Naive thymus-derived CD8-positive, alpha-beta T cell (primary cell): ENCODE measurements at regions not wholly inside any gene's neighbourhood (a gene's known extent, or its start where the extent isn't known, plus 50 kb on each side); places are given as distances from the start of the nearest gene placed in this dataset.

Source experiments
- ATAC-seq, 2 donors: fragments of 150-1000 bp; cut with Tn5 transposase in 1 of 2; sonication (Bioruptor Pico), chemical (Tn5 transposase) in 1 of 2; 1 replicate in 1 of 2; 2 replicates in 1 of 2; pipeline ENCODE4 v1.10.0; 2021; ENCODE audit warnings: mild to moderate bottlenecking in 2 of 2, moderate library complexity in 2 of 2
- POLR2A ChIA-PET: fragments of 350-600 bp; sonication (Branson Sonifier 250); formaldehyde crosslinking; loops from one replicate; lab custom pipeline; 2021; ENCODE audit warnings: antibody characterized with exemption; lab: Charles Lee
- DNase-seq, 10 donors: peaks; one replicate each; pipeline versions ENCODE4 v3.0.0 to v3.0.0-alpha.2; 2020 to 2022
- H3K27ac Mint-ChIP-seq, 10 donors: one replicate each; pipeline ENCODE4 v1.8.0; 2020 to 2022; ENCODE audit warnings: mild to moderate bottlenecking in 10 of 10, mixed read lengths in 10 of 10, moderate library complexity in 4 of 10, inconsistent platforms in 1 of 10
- H3K27me3 Mint-ChIP-seq, 5 donors: one replicate each; pipeline ENCODE4 v1.8.0; 2021 to 2022; ENCODE audit warnings: mixed read lengths in 5 of 5
- H3K36me3 Mint-ChIP-seq, 3 donors: one replicate each; pipeline ENCODE4 v1.8.0; 2020 to 2022; ENCODE audit warnings: mixed read lengths in 3 of 3, mild to moderate bottlenecking in 2 of 3, inconsistent platforms in 1 of 3
- H3K4me1 Mint-ChIP-seq, 4 donors: one replicate each; pipeline ENCODE4 v1.8.0; 2021 to 2022; ENCODE audit warnings: mixed read lengths in 4 of 4
- H3K4me3 Mint-ChIP-seq, 10 donors: one replicate each; pipeline ENCODE4 v1.8.0; 2020 to 2022; ENCODE audit warnings: mild to moderate bottlenecking in 10 of 10, mixed read lengths in 10 of 10, moderate library complexity in 6 of 10, inconsistent platforms in 1 of 10
- H3K9me3 Mint-ChIP-seq, 9 donors: one replicate each; pipeline ENCODE4 v1.8.0; 2020 to 2022; ENCODE audit warnings: mixed read lengths in 9 of 9, mild to moderate bottlenecking in 3 of 9, inconsistent platforms in 1 of 9, moderate library complexity in 1 of 9

DNA sequence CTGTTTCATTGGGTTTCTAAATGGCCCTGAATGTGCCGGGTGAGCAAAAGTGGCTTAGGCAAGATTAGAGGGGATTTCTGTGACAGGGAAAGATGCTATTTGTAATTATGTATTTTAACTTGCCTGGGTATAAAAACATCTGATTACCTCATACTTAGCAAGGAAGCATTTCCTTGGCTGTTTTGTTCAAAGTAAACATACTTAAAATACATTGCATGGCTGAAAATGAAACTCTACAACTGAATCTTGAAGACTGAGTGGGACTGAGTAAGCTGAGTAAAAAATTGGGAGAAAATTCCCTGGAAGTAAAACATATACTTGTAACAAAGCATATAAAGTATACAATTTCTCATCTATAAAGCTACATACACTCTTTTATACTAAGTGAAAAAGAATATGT, 197.5 kb downstream of the IRX1 start:
- no peak for ATAC-seq
- Mint-ChIP-seq H3K4me3 (no peak overlapping the region), H3K27ac (no peak overlapping the region), H3K4me1 (no peaks in the 10 kb centered on the region), H3K9me3 (peaks cover 0 to 22% (median 5%) of the 10 kb centered on the region in 9 donors), H3K36me3 (peaks cover 0 to 11% (median 0%) of the 10 kb centered on the region in 3 donors), H3K27me3 (peaks cover 0 to 25% (median 0%) of the 10 kb centered on the region in 5 donors)
- POLR2A ChIA-PET: no interaction called here
- no peak for DNase-seq

DNA sequence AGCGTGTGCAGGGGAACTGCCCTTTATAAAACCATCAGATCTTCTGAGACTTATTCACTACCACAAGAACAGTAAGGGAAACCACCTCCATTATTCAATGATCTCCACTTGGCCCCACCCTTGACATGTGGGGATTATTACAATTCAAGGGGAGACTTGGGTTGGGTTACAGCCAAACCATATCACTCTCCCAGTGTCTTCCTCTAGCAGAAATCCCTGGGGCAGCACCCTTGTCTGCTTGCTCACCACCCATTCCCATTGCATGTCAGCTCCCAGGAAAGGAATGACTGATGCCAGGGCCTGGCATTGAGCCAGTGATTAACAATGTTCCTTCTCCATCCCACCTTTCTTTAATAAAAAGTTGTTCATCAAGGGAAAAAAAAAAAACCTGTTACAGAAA, 199.0 kb downstream of the IRX1 start:
- Mint-ChIP-seq H3K27me3 (peaks cover 0 to 21% (median 0%) of the 10 kb centered on the region in 5 donors), H3K9me3 (peaks cover 0 to 22% (median 5%) of the 10 kb centered on the region in 9 donors), H3K27ac (no peak overlapping the region), H3K36me3 (peaks cover 0 to 4% (median 0%) of the 10 kb centered on the region in 3 donors), H3K4me3 (no peak overlapping the region), H3K4me1 (no peaks in the 10 kb centered on the region)
- ATAC-seq (no peak), DNase-seq (no peak)
- POLR2A ChIA-PET: no interaction called here

DNA sequence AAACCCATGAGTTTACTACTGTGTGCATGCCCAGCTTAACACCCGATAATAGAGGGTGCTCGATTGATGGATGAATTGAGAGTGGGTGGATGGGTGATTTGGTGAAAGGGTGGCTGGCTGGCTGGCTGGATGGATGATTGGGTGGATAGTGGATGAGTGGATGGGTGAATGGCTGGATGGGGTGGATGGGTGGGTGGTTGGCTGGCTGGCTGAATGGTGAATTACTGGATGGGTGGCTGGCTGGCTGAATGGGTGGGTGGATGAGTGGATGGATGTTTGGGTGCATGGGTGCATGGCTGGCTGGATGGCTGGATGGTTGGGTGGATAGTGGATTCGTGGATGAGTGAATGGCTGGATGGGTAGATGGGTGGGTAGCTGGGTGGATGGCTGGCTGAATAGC, 201.1 kb downstream of the IRX1 start:
- no peaks in the 10 kb centered on the region for H3K4me1 Mint-ChIP-seq
- POLR2A ChIA-PET: no interaction called here
- ATAC-seq: no peak
- no peak for DNase-seq
- no peak overlapping the region for H3K4me3 Mint-ChIP-seq
- H3K9me3 Mint-ChIP-seq: peaks cover 0 to 31% (median 3%) of the 10 kb centered on the region in 9 donors
- H3K36me3 Mint-ChIP-seq: peaks cover 0 to 4% (median 0%) of the 10 kb centered on the region in 3 donors
- no peak overlapping the region for H3K27ac Mint-ChIP-seq
- peaks cover 0 to 10% (median 0%) of the 10 kb centered on the region in 5 donors for H3K27me3 Mint-ChIP-seq

DNA sequence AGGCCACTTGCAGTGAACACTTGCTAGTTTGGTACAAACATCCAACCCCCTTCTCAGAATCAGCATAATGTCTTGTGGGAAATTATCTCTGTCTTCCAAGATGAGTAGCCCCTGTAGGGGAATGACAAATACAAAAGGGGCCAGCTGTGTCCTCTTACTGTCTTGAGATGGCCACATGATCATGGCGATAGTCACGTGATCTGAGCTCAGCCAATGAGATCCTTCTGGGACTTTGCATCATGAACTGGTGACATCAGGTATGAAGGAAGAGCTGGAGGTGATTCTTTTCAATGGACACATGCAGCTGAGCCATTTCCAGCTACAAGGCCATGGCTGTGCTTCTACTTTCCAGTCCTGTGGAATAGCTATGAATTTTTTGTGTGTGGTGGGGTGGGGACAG, 206.3 kb downstream of the IRX1 start:
- no peaks in the 10 kb centered on the region for H3K4me1 Mint-ChIP-seq
- POLR2A ChIA-PET: no interaction called here
- DNase-seq (no peak), ATAC-seq (no peak)
- no peak overlapping the region for H3K27ac Mint-ChIP-seq
- peaks cover 0 to 10% (median 0%) of the 10 kb centered on the region in 9 donors for H3K9me3 Mint-ChIP-seq
- H3K36me3 Mint-ChIP-seq: no peaks in the 10 kb centered on the region
- H3K27me3 Mint-ChIP-seq: no peaks in the 10 kb centered on the region
- no peak overlapping the region for H3K4me3 Mint-ChIP-seq

DNA sequence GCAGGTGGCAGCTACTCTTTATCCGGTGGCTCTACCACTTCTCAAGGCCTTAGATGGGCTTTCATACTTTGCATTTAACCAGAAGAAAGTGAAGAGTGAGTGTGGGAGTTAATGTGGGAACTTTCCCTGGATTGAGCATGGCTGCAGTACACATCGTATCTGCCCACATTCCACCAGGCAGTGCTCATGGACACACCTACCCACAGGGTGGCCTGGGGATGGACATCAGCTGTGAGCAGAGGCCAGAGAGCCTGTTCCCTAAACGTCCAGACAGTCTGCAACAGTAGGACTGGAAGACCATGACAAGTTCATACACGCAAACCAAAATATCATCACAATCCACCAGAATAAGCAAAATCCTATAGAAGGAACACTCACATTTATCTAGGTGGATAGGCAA, 213.8 kb downstream of the IRX1 start:
- no peak for ATAC-seq
- no peaks in the 10 kb centered on the region for H3K4me1 Mint-ChIP-seq
- DNase-seq: no peak
- H3K9me3 Mint-ChIP-seq: peaks cover 2 to 30% (median 8%) of the 10 kb centered on the region in 9 donors
- no peak overlapping the region for H3K27ac Mint-ChIP-seq
- H3K4me3 Mint-ChIP-seq: no peak overlapping the region
- POLR2A ChIA-PET: no interaction called here
- H3K27me3 Mint-ChIP-seq: peaks cover 0 to 10% (median 0%) of the 10 kb centered on the region in 5 donors
- peaks cover 0 to 11% (median 0%) of the 10 kb centered on the region in 3 donors for H3K36me3 Mint-ChIP-seq

DNA sequence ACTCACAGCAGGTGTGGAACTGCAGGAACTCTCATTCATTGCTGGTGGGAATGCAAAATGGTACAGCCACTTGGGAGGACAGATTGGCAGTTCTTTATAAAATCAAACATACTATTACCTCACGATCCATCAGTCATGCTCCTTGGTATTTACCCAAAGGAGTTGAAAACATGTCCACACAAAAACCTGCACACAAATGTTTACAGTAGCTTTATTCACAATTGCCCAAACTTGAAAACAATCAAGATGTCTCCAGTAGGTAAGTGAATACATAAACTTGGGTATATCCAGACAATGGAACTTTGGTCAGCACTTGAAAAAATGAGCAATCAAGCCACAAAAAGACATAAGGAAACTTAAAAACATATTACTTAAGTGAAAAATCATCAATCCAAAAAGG, 215.5 kb downstream of the IRX1 start:
- Mint-ChIP-seq H3K27ac (no peak overlapping the region), H3K36me3 (peaks cover 0 to 11% (median 0%) of the 10 kb centered on the region in 3 donors), H3K27me3 (peaks cover 0 to 10% (median 0%) of the 10 kb centered on the region in 5 donors), H3K4me3 (no peak overlapping the region), H3K4me1 (no peaks in the 10 kb centered on the region), H3K9me3 (peaks cover 2 to 30% (median 8%) of the 10 kb centered on the region in 9 donors)
- POLR2A ChIA-PET: no interaction called here
- DNase-seq (no peak), ATAC-seq (no peak)

DNA sequence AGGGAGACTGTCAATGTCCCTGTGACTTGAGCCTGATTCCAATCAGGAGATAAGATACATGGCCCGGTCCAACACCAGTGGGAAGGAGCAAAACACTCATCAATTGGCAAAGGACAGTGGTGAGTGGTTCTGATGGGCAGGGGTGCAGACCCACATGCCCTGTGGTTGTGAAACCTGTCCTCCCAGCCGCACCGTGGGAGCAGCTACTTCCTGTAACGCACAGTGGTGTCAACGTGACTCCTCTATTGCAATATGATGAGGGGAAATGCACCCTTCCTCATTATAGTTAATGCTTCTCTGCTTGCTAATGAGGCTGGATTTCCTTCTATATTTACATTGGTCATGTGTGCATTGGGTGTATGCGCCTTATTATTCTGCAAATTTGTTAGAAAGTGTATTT, 223.0 kb downstream of the IRX1 start:
- Mint-ChIP-seq H3K36me3 (no peaks in the 10 kb centered on the region), H3K27ac (no peak overlapping the region), H3K27me3 (no peaks in the 10 kb centered on the region), H3K9me3 (peaks cover 0 to 8% (median 0%) of the 10 kb centered on the region in 9 donors), H3K4me3 (no peak overlapping the region), H3K4me1 (peaks cover 0 to 2% (median 0%) of the 10 kb centered on the region in 4 donors)
- no peak for ATAC-seq
- POLR2A ChIA-PET: no interaction called here
- no peak for DNase-seq

DNA sequence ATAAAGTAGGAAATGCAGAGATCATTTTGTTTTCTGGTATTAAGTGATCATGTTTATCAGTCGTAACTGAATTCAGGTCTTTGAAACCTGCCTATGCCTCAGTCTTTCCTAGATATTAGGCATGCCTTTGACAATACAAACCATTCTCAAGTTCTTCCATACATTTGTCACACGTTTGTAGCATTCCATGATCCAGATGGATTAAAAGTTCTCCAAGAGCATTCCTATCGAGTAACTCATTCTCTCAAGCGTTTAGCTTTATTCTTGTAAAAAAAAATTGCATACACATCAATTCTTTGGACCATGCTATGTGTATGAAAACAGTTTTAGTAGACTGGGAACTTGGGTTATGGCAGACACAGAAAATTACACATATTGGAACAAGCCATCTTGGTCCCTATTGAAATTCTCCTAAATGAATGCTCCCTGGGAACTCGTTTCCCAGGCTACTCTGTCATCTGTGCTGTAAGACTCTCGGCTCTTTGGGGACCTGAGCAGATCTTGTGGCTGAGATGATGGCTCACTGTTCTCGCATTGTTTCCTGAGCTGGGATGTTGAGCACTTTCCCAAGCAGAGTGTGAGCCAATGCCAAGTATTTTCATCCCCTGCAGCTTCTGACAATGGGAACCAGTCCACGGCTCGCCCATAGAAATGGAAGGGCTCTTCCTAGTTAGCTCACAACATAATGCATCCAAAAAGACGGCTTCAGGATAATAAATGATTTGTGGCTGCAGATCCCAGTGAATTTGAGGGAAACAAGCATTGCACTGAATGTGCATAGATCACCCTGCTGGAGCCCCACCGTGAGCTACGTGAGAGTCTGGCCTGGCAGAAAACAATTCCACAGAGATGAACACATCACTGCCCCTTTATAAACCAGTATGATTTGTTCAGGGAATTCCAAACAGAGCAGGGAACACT, 230.2 kb downstream of the IRX1 start:
- Mint-ChIP-seq H3K4me1 (no peaks in the 10 kb centered on the region), H3K27me3 (peaks cover 0 to 3% (median 0%) of the 10 kb centered on the region in 5 donors), H3K27ac (no peak overlapping the region), H3K36me3 (no peaks in the 10 kb centered on the region), H3K9me3 (peaks cover 0 to 4% (median 0%) of the 10 kb centered on the region in 9 donors), H3K4me3 (no peak overlapping the region)
- ATAC-seq: no peak
- POLR2A ChIA-PET: no interaction called here
- no peak for DNase-seq

DNA sequence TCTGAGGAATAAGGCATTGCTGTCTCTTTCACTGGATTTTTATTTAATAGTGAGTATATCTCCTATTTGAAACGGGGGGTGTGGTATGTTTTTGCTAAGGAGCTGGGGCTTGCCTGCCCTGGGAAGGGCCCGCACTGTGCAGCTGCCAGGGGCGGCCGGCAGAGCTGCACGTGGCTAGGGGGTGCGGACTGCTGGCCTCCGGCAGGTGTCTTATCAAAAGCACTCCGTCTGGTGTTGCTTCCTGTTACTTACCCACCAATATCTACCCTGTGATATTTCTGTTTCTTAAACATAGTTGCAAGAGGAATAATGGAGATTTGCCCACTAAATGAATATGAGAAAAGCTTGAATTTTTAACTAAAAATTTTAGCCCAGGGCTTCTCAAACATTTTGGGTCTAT, 232.0 kb downstream of the IRX1 start:
- no peak for DNase-seq
- no peak for ATAC-seq
- Mint-ChIP-seq H3K4me1 (no peaks in the 10 kb centered on the region), H3K4me3 (no peak overlapping the region), H3K9me3 (peaks cover 0 to 7% (median 0%) of the 10 kb centered on the region in 9 donors), H3K27me3 (peaks cover 0 to 5% (median 3%) of the 10 kb centered on the region in 5 donors), H3K36me3 (no peaks in the 10 kb centered on the region), H3K27ac (no peak overlapping the region)
- POLR2A ChIA-PET: no interaction called here

DNA sequence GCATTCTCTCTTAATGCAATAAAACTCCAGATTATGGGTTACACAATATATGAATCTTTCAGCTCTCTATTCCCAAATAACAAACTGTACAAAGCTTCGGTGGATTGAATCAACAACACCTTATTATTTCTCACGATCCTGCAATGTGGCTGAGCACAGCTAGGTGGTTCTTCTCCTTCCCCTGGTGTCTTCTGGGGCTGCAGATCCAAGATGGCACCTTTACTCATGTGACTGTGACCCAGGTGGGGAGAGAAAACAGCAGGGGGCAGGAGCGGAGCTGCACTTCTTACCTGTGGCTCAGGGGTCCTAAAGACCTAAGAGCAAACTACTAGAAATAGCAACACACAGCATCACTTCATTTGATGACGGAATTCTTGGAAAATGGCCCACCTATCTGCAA, 233.1 kb downstream of the IRX1 start:
- Mint-ChIP-seq H3K27me3 (peaks cover 0 to 5% (median 3%) of the 10 kb centered on the region in 5 donors), H3K9me3 (peaks cover 0 to 7% (median 0%) of the 10 kb centered on the region in 9 donors), H3K4me1 (no peaks in the 10 kb centered on the region), H3K36me3 (no peaks in the 10 kb centered on the region), H3K27ac (no peak overlapping the region), H3K4me3 (no peak overlapping the region)
- ATAC-seq: no peak
- POLR2A ChIA-PET: no interaction called here
- no peak for DNase-seq

DNA sequence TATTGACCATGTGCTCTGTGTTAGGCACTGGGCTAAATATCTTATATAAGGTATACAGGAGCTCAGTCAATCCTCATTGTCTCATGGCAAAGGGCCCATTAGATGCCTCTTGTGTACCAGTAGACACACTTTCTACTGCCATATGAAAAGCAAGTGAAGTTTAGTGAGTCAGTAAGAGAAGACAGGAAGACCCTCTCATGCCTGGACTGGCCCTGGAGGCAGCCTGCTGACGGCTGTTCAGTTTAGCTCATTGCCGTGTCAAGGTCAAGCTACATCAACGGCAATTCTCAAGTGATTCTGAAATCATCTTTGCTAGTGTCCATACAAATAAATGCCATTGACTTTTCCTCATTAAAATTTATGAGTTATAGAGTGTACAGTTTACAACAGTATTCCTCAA, 237.9 kb downstream of the IRX1 start:
- Mint-ChIP-seq H3K4me3 (no peak overlapping the region), H3K9me3 (peaks cover 0 to 8% (median 3%) of the 10 kb centered on the region in 9 donors), H3K27me3 (peaks cover 0 to 5% (median 3%) of the 10 kb centered on the region in 5 donors), H3K27ac (no peak overlapping the region), H3K4me1 (no peaks in the 10 kb centered on the region), H3K36me3 (no peaks in the 10 kb centered on the region)
- no peak for DNase-seq
- ATAC-seq: no peak
- POLR2A ChIA-PET: no interaction called here

DNA sequence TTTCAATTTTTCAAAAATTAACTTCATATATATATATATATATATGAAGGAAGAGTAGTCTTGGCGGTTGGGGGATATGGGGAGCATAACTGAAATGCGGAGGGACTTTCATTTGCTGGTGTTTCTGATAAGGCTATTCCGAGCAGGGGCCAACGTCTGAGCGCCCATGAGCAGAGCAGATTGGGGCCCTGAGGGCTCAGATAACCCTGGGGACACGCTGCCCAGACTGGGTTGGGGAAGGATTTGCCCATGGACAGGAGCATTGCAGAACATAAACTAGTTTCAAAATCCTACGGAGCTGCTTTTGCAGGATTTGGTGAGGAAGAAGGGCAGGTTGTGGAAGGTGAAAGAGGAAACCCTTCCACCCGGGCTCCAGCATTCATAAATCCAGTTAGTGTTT, 240.2 kb downstream of the IRX1 start:
- peaks cover 0 to 5% (median 0%) of the 10 kb centered on the region in 5 donors for H3K27me3 Mint-ChIP-seq
- no peaks in the 10 kb centered on the region for H3K36me3 Mint-ChIP-seq
- no peaks in the 10 kb centered on the region for H3K4me1 Mint-ChIP-seq

DNA sequence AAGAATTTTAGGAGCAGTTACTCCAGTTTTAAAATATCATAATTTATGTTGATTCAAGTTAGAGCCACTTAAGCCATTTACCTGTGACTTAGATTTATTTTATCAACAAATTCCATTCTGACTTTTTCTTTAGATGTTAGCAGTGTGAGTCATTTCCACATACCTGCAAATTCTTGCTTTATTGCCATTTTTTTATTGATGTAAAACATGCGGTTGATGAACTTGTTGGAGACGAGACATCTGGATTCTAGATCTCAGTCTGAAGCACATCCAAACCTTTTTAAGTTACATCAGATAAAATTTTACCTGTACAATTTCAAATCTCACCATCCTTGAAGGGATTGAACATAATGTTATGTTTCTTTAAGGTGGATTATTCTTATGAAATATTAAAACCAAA, 240.9 kb downstream of the IRX1 start:
- Mint-ChIP-seq H3K4me3 (no peak overlapping the region), H3K27ac (no peak overlapping the region), H3K4me1 (no peaks in the 10 kb centered on the region), H3K9me3 (peaks cover 0 to 8% (median 1%) of the 10 kb centered on the region in 9 donors), H3K36me3 (no peaks in the 10 kb centered on the region), H3K27me3 (peaks cover 0 to 5% (median 0%) of the 10 kb centered on the region in 5 donors)
- POLR2A ChIA-PET: no interaction called here
- DNase-seq (no peak), ATAC-seq (no peak)

More for the DNA sequence above, 240.2 kb downstream of the IRX1 start:
- DNase-seq (no peak), ATAC-seq (no peak)
- H3K27ac Mint-ChIP-seq: no peak overlapping the region
- H3K9me3 Mint-ChIP-seq: peaks cover 0 to 8% (median 1%) of the 10 kb centered on the region in 9 donors
- H3K4me3 Mint-ChIP-seq: no peak overlapping the region
- POLR2A ChIA-PET: no interaction called here
